K562 (cell line): ENCODE measurements at regions not wholly inside any gene's neighbourhood (a gene's known extent, or its start where the extent isn't known, plus 50 kb on each side); places are given as distances from the start of the nearest gene placed in this dataset.

ENCODE experiments used
- ATAC-seq: fragments of 200-7000 bp; cut with Tn5 transposase; 3 replicates; pipeline ENCODE4 v1.9.1; 2020; ENCODE audit warnings: moderate library complexity
- BruUV-seq: library from RNA; stranded (reverse); fragments of 400-500 nt; replicated peaks from 2 replicates; lab custom pipeline; 2021; lab: Mats Ljungman, UMichigan
- CTCF ChIA-PET: fragments of 300-600 bp; formaldehyde crosslinking; extraction: SDS; loops from one replicate; lab custom pipeline; 2021; ENCODE audit warnings: low intra/inter-chr PET ratio; lab: Yijun Ruan, JAX
- POLR2A ChIA-PET: fragments of 300-600, 350-650 bp; sonication (Branson Sonifier 250); formaldehyde crosslinking; extraction: SDS; loops from one replicate; lab custom pipeline; 2021; ENCODE audit warnings: antibody characterized with exemption, inconsistent platforms; lab: Yijun Ruan, JAX
- DNase-seq, 4 experiments: peaks; one replicate each; pipeline versions ENCODE4 v3.0.0 to v3.0.0-alpha.2; 2011 to 2018; ENCODE audit warnings: low spot score in 3 of 4, mixed read lengths in 3 of 4; ENCODE audit errors: extremely low read depth in 1 of 4
- FAIRE-seq: peaks from 2 replicates; lab custom pipeline; 2011; peaks lifted over from hg19 to GRCh38; lab: Jason Lieb, UNC
- H2AFZ ChIP-seq: 2 replicates; pipeline ENCODE4 v1.6.0; 2011; ENCODE audit warnings: low read depth, low read length, control low read depth, inconsistent platforms
- H3K27ac ChIP-seq: fragments of 200-600 bp; 3 replicates; pipeline ENCODE4 v1.8.0; 2011; ENCODE audit warnings: low read depth, mild to moderate bottlenecking, control low read depth, inconsistent platforms, low read length, moderate library complexity, mixed read lengths; ENCODE audit errors: extremely low read depth
- H3K27me3 ChIP-seq, 2 experiments: fragments of 300-600 bp in 1 of 2; 2 replicates in 1 of 2; 3 replicates in 1 of 2; pipeline versions ENCODE4 v1.6.0 to v1.8.0; 2011; ENCODE audit warnings: inconsistent platforms in 2 of 2, low read length in 2 of 2, mild to moderate bottlenecking in 1 of 2, mixed read lengths in 1 of 2, moderate library complexity in 1 of 2; ENCODE audit not compliant: control insufficient read depth in 2 of 2, insufficient read depth in 2 of 2
- H3K36me3 ChIP-seq: fragments of 300-600 bp; 3 replicates; pipeline ENCODE4 v1.8.0; 2011; ENCODE audit warnings: mild to moderate bottlenecking, low read length, inconsistent platforms; ENCODE audit not compliant: control insufficient read depth, insufficient read depth
- H3K4me1 ChIP-seq, 2 experiments: fragments of 200-600 bp in 1 of 2; replicated peaks in 1 of 2; 2 replicates in 1 of 2; 3 replicates in 1 of 2; pipeline versions ENCODE4 v1.5.1 to v1.8.0; 2011; ENCODE audit warnings: inconsistent platforms in 2 of 2, low read length in 2 of 2, mild to moderate bottlenecking in 1 of 2, mixed read lengths in 1 of 2, moderate library complexity in 1 of 2; ENCODE audit not compliant: control insufficient read depth in 2 of 2, insufficient read depth in 2 of 2
- H3K4me2 ChIP-seq: 2 replicates; pipeline ENCODE4 v1.6.1; 2011; ENCODE audit warnings: low read length, control low read depth, inconsistent platforms, mixed read lengths; ENCODE audit not compliant: insufficient read depth
- H3K4me3 ChIP-seq: fragments of 200-600 bp; sonication (generic), shearing (Covaris generic); 2 replicates; pipeline ENCODE4 v1.5.1; 2016; ENCODE audit warnings: control low read depth, inconsistent platforms
- H3K79me2 ChIP-seq: fragments of 200-600 bp; 3 replicates; pipeline ENCODE4 v1.8.0; 2011; ENCODE audit warnings: low read length, inconsistent platforms; ENCODE audit not compliant: control insufficient read depth, insufficient read depth
- H3K9ac ChIP-seq, 2 experiments: 2 replicates each; pipeline versions ENCODE4 v1.6.0 to v1.6.1; 2011; ENCODE audit warnings: low read depth in 2 of 2, low read length in 2 of 2, control low read depth in 1 of 2, inconsistent platforms in 1 of 2, mild to moderate bottlenecking in 1 of 2, mixed read lengths in 1 of 2; ENCODE audit not compliant: insufficient read depth in 1 of 2
- H3K9me1 ChIP-seq: one replicate; pipeline ENCODE4 v1.6.0; 2011; ENCODE audit warnings: inconsistent platforms, mild to moderate bottlenecking, low read length, moderate library complexity; ENCODE audit not compliant: control insufficient read depth, insufficient read depth
- H3K9me3 ChIP-seq: replicated peaks from 2 replicates; pipeline ENCODE4 v1.5.1; 2011; ENCODE audit warnings: low read depth, low read length, inconsistent platforms; ENCODE audit not compliant: control insufficient read depth, insufficient read depth
- H4K20me1 ChIP-seq: replicated peaks from 2 replicates; pipeline ENCODE4 v1.6.1; 2011; ENCODE audit warnings: low read length, inconsistent platforms, mixed read lengths; ENCODE audit not compliant: control insufficient read depth, insufficient read depth
- MEIS2 ChIP-seq: fragments of 450-650 bp; IDR thresholded peaks from 2 replicates; pipeline ENCODE4 v1.6.1; 2014; ENCODE audit warnings: mild to moderate bottlenecking; ENCODE audit not compliant: partially characterized antibody
- NFIC ChIP-seq: fragments of 450-650 bp; IDR thresholded peaks from 2 replicates; pipeline ENCODE4 v1.6.1; 2017; ENCODE audit warnings: mild to moderate bottlenecking, inconsistent platforms
- PBX2 ChIP-seq, 2 experiments: IDR thresholded peaks in 1 of 2; conservative IDR thresholded peaks in 1 of 2; 2 replicates each; pipeline ENCODE4 v1.6.1; 2016; ENCODE audit warnings: low read depth in 2 of 2, mild to moderate bottlenecking in 1 of 2, missing compliant biosample characterization in 1 of 2, missing genetic modification characterization in 1 of 2, moderate library complexity in 1 of 2
- PHF8 ChIP-seq: fragments of 200-600 bp; sonication (generic); IDR thresholded peaks from 2 replicates; pipeline ENCODE4 v1.6.1; 2012; ENCODE audit warnings: mixed run types, mild to moderate bottlenecking, inconsistent platforms, low read length, moderate library complexity, borderline replicate concordance
- WGBS: fragments of 100-300 bp; shearing (Covaris generic); methylation state at CpG from one replicate; pipeline ENCODE4 v1.1.6; 2016; ENCODE audit warnings: low coverage, mixed read lengths; ENCODE audit not compliant: insufficient coverage; ENCODE audit errors: missing lambda C conversion rate; 5-methylcytosine and 5-hydroxymethylcytosine counted together
- in situ Hi-C: fragments of 300-500 bp; cut with MboI; formaldehyde crosslinking; loops from 4 replicates; pipeline ENCODE4 v1.15.0; 2018; ENCODE audit warnings: inconsistent platforms, mixed read lengths
- intact Hi-C: fragments of 100-400 bp; cut with micrococcal nuclease; formaldehyde crosslinking; loops from 2 replicates; pipeline ENCODE4 v1.14.2; 2022

GRCh38 chr5:71905834-71906711 lies 187.0 kb downstream of the CARTPT start:
- Histone ChIP-seq H3K9me1 (no peaks in the 10 kb centered on the region), H3K27me3 (no peaks in the 10 kb centered on the region), H3K79me2 (no peaks in the 10 kb centered on the region), H3K9ac (no peak overlapping the region), H3K27ac (no peak overlapping the region), H3K4me3 (no peak overlapping the region), H3K36me3 (no peaks in the 10 kb centered on the region), H3K9me3 (no peaks in the 10 kb centered on the region), H2AFZ (no peak overlapping the region), H3K4me2 (no peak overlapping the region), H4K20me1 (no peaks in the 10 kb centered on the region), H3K4me1 (no peaks in the 10 kb centered on the region)
- in situ Hi-C loops (no loop called here), intact Hi-C loops (no loop called here)
- DNase-seq (no peak), FAIRE-seq (no peak), ATAC-seq (no peak)
- TF ChIP-seq MEIS2, result peak; percentile 53
- no peak for TF ChIP-seq PBX2 (CRISPR knock-in tag; IDR thresholded peaks at IDR 0.05; ENCODE audit: low read depth)
- TF ChIP-seq PBX2 (tag; conservative IDR thresholded peaks at IDR 0.05; ENCODE audit: low read depth), result peak; percentile 87
- 0 out of 2 replicates have a peak, but pooled peaks have one; percentile 17 for TF ChIP-seq NFIC
- TF ChIP-seq PHF8, result no peak
- WGBS, result 0% methylated on average over 1 of the region's 1 CpG
- BruUV-seq, result no TSS peak
- POLR2A ChIA-PET, result interaction anchor here (0.6 kb wide), 1 partner anchor 304 kb away, joined by 3 read pairs; no protein-coding TSS in a partner anchor
- CTCF ChIA-PET, result no interaction called here
